Gastroesophageal sphincter (tissue), 4 donors: ENCODE measurements at regions not wholly inside any gene's neighbourhood (a gene's known extent, or its start where the extent isn't known, plus 50 kb on each side); places are given as distances from the start of the nearest gene placed in this dataset.

Experiments used
- ATAC-seq: fragments of 150-250 bp; one replicate; pipeline ENCODE4 v1.9.1; 2016; ENCODE audit warnings: mild to moderate bottlenecking, moderate library complexity
- H3K27ac ChIP-seq, 4 donors: fragments of 200-600 bp; sonication (generic) in 3 of 4; 1 replicate in 3 of 4; 2 replicates in 1 of 4; pipeline ENCODE4 v1.5.1; 2016 to 2019
- H3K27me3 ChIP-seq: fragments of 200-600 bp; sonication (generic); one replicate; pipeline ENCODE4 v1.5.1; 2019
- H3K36me3 ChIP-seq, 2 donors: fragments of 200-600 bp; sonication (generic); one replicate each; pipeline ENCODE4 v1.5.1; 2019; ENCODE audit warnings: control low read depth in 1 of 2
- H3K4me1 ChIP-seq, 3 donors: fragments of 200-600 bp; sonication (generic); 1 replicate in 2 of 3; 2 replicates in 1 of 3; pipeline ENCODE4 v1.5.1; 2016 to 2019; ENCODE audit warnings: control low read depth in 2 of 3
- H3K4me3 ChIP-seq, 2 donors: fragments of 200-600 bp; sonication (generic); one replicate each; pipeline ENCODE4 v1.5.1; 2019; ENCODE audit warnings: mild to moderate bottlenecking in 1 of 2, moderate library complexity in 1 of 2
- H3K9me3 ChIP-seq, 3 donors: fragments of 200-600 bp; sonication (generic); one replicate each; pipeline ENCODE4 v1.5.1; 2017 to 2019; ENCODE audit warnings: control low read depth in 2 of 3
- EP300 ChIP-seq: sonication (generic); formaldehyde crosslinking; IDR thresholded peaks from one replicate; pipeline ENCODE4 v1.6.1; 2017; ENCODE audit warnings: antibody characterized with exemption, mild to moderate bottlenecking
- POLR2A ChIP-seq, 2 donors: fragments of 450-650 bp; IDR thresholded peaks; one replicate each; pipeline ENCODE4 v1.6.1; 2017; ENCODE audit warnings: antibody characterized with exemption in 2 of 2, mild to moderate bottlenecking in 2 of 2, moderate library complexity in 1 of 2
- POLR2AphosphoS5 ChIP-seq: sonication (generic); formaldehyde crosslinking; IDR thresholded peaks from one replicate; pipeline ENCODE4 v1.6.1; 2017; ENCODE audit warnings: antibody characterized with exemption
- WGBS, 2 donors: methylation state at CpG; one replicate each; pipeline ENCODE4 v1.1.5; 2018; ENCODE audit warnings: low coverage in 1 of 2; 5-methylcytosine and 5-hydroxymethylcytosine counted together
- TF ChIP-seq, protein P1 (sequence below), 4 experiments: fragments of 200-600 bp in 2 of 4; fragments of 450-650 bp in 2 of 4; sonication (generic) in 1 of 4; IDR thresholded peaks; one replicate each; pipeline ENCODE4 v1.5.1; 2017 to 2019; ENCODE audit warnings: antibody characterized with exemption in 4 of 4, mild to moderate bottlenecking in 2 of 4, moderate library complexity in 2 of 4

DNA sequence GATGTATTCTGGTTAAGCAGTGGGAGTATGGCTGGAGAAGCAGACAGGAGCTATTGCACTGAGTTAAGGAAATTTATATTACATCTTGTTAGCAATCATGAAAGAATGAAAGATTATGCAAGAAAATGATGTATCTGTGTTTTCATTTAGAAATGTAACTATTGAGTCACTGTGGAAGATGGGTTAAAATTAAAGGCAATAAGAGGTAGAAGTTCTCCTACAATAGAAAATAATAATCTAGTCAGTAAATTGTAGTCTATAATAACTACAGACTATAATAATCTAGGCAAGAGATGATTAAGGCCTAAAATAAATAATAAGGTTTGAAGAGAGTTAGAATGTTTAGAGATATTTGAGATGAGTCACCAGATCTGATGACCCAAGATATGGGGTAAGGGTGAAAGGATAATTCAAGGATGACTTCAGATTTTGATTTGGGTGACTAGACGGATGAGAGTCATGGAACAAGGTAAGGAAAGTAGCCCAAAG is 371.9 kb upstream of the KCNH7 start:
- Histone ChIP-seq H3K9me3 (no peaks in the 10 kb centered on the region), H3K4me3 (no peak overlapping the region), H3K36me3 (no peaks in the 10 kb centered on the region), H3K4me1 (no peaks in the 10 kb centered on the region), H3K27me3 (no peaks in the 10 kb centered on the region), H3K27ac (no peak overlapping the region)
- TF ChIP-seq, protein P1, sequence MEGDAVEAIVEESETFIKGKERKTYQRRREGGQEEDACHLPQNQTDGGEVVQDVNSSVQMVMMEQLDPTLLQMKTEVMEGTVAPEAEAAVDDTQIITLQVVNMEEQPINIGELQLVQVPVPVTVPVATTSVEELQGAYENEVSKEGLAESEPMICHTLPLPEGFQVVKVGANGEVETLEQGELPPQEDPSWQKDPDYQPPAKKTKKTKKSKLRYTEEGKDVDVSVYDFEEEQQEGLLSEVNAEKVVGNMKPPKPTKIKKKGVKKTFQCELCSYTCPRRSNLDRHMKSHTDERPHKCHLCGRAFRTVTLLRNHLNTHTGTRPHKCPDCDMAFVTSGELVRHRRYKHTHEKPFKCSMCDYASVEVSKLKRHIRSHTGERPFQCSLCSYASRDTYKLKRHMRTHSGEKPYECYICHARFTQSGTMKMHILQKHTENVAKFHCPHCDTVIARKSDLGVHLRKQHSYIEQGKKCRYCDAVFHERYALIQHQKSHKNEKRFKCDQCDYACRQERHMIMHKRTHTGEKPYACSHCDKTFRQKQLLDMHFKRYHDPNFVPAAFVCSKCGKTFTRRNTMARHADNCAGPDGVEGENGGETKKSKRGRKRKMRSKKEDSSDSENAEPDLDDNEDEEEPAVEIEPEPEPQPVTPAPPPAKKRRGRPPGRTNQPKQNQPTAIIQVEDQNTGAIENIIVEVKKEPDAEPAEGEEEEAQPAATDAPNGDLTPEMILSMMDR (IDR thresholded peaks at IDR 0.05) = no peak
- TF ChIP-seq EP300 (no peak), POLR2AphosphoS5 (no peak)
- ATAC-seq = no peak
- WGBS, 2 donors = 60 to 86% methylated on average over 1 of the region's 1 CpG

DNA sequence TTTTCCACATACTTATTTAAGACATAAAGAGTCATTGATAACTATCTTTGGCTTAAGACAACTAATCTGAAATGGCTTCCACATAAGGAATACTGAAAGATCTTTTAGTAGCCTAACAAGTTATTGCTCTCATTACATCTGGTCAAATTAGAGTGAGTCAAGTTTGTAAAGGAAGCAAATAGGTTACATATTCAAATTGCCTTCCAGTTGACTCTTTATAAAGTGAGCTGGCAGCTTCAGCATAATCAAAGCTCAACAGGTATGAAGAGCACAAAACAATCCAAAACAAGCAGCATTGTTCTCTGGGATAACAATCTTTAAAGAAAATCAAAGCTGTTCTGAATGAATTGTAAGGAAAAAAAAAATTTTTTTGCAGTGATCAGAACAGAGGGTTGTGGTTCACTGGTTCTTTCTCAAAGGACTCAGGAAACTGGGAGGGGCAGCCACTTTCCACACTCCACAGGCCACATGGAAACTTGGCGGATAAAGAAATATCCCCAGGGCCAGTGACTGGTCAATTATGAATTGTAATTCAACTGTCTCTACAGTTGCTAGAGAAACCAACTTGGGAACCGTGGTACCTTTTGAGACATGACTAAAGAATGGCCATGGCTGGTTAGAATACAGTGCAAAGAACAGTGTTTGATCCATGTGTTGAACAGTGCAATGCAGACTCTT is 369.3 kb upstream of the KCNH7 start:
- TF ChIP-seq EP300 (no peak), POLR2A (IDR thresholded peaks at IDR 0.05) (no peak), POLR2AphosphoS5 (no peak)
- TF ChIP-seq, protein P1 (IDR thresholded peaks at IDR 0.05) = no peak
- H3K4me1 ChIP-seq = no peaks in the 10 kb centered on the region
- no peaks in the 10 kb centered on the region for H3K27me3 ChIP-seq
- no peaks in the 10 kb centered on the region for H3K36me3 ChIP-seq
- H3K9me3 ChIP-seq = no peaks in the 10 kb centered on the region
- no peak overlapping the region for H3K27ac ChIP-seq
- no peak overlapping the region for H3K4me3 ChIP-seq
- WGBS, 2 donors = 75% methylated on average over 2 of the region's 2 CpGs; no CpG with 5 or more reads in 1 of the 2 donors
- ATAC-seq = no peak

DNA sequence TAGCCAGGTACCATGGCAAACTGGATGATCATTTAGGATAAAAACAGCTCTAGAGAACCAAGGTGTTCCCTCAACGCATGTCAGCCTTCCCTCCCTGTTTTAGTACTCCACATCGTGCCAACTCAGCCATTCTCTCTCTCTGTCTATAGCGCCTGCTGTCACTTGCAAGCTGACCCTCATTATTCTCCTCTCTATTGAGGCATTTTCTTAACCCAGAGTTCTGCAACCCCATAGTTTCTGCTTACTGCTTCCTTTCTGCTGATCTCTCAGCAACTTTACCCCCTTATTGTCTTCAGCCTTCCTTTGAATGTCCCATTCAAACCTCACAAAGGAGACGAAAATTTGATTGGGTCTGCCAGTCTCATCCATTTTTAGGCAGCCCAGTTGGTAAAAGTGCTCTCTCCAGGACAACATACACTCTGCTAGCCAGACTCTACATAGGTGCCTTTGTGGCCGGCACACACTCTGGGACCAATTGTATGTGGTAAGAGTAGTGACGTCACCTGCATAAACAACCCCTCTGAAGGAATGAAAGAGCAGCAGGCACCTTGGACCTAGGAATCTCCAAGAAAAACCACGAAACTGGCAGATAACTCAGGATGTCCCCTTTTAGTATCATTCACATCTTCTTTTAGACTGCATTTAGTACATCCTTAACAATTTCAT is 367.2 kb upstream of the KCNH7 start:
- TF ChIP-seq EP300 (no peak), POLR2A (IDR thresholded peaks at IDR 0.05) (no peak), POLR2AphosphoS5 (no peak)
- TF ChIP-seq, protein P1 (IDR thresholded peaks at IDR 0.05) = no peak
- Histone ChIP-seq H3K4me3 (no peak overlapping the region), H3K4me1 (no peaks in the 10 kb centered on the region), H3K36me3 (no peaks in the 10 kb centered on the region), H3K9me3 (no peaks in the 10 kb centered on the region), H3K27me3 (no peaks in the 10 kb centered on the region), H3K27ac (no peak overlapping the region)
- WGBS, 2 donors = 64 to 80% methylated on average over 7 of the region's 7 CpGs
- ATAC-seq = no peak

DNA sequence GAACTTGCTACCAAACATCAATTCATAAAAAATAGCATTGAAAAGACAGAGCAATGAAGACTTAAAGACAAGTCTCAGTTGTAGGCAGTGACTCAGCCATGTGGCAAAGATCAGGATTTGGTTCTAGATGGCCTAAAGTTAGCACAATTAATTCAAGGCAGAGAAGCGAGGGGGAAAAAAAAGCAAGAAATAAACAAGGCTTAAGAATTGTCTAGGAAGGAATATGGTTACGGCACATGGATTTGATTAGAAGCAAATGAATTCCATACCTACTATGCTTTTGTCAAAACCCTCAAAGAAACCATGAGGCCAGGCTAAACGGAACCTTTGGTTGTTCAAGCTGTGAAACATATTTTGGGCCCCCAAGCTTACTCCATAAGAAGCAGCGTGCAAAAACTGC is 362.2 kb upstream of the KCNH7 start:
- ATAC-seq = no peak
- H3K4me3 ChIP-seq = no peak overlapping the region
- H3K36me3 ChIP-seq = no peaks in the 10 kb centered on the region
- no peaks in the 10 kb centered on the region for H3K27me3 ChIP-seq
- no peaks in the 10 kb centered on the region for H3K4me1 ChIP-seq
- no peak overlapping the region for H3K27ac ChIP-seq
- TF ChIP-seq POLR2AphosphoS5 (no peak), EP300 (no peak), POLR2A (IDR thresholded peaks at IDR 0.05) (no peak)
- TF ChIP-seq, protein P1 (IDR thresholded peaks at IDR 0.05) = no peak
- 86 to 94% methylated on average over 2 to 4 of the region's 4 CpGs for WGBS, 2 donors
- H3K9me3 ChIP-seq = no peaks in the 10 kb centered on the region

DNA sequence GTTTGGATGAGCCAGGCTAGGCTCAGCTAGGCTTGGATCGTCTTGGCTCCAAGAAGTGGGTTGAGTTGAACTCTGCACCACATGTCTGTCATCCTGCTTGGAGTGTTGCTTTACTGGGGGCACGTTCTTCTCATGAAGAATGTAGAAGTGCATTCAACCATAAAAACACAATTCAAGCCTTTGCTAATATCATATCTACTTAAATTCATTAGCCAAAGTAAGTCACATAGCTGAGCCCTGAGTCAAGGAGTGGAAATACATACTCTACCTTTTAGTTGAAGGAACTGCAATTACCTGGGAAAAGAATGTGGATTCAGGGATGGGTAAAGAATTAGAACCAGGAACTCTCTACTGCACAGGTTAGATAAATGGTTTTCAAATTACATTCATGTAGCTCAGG is 360.4 kb upstream of the KCNH7 start:
- no peak overlapping the region for H3K4me3 ChIP-seq
- no peak overlapping the region for H3K27ac ChIP-seq
- H3K27me3 ChIP-seq = no peaks in the 10 kb centered on the region
- no peak for TF ChIP-seq EP300
- TF ChIP-seq, protein P1 (IDR thresholded peaks at IDR 0.05) = no peak
- TF ChIP-seq POLR2A (IDR thresholded peaks at IDR 0.05) = no peak
- TF ChIP-seq POLR2AphosphoS5 = no peak
- H3K36me3 ChIP-seq = no peaks in the 10 kb centered on the region
- no peaks in the 10 kb centered on the region for H3K9me3 ChIP-seq
- no peak for ATAC-seq
- no peaks in the 10 kb centered on the region for H3K4me1 ChIP-seq
- WGBS, 2 donors = 67 to 90% methylated on average over 1 to 2 of the region's 2 CpGs
